ENCODE measurements at regions not wholly inside any gene's neighbourhood (a gene's known extent, or its start where the extent isn't known, plus 50 kb on each side); places are given as distances from the start of the nearest gene placed in this dataset.
"Not testable (repeated sequence)": the region's sequence is repeated elsewhere in the genome, so short reads cannot be mapped to it uniquely, and the experiment has no call there.

DNA sequence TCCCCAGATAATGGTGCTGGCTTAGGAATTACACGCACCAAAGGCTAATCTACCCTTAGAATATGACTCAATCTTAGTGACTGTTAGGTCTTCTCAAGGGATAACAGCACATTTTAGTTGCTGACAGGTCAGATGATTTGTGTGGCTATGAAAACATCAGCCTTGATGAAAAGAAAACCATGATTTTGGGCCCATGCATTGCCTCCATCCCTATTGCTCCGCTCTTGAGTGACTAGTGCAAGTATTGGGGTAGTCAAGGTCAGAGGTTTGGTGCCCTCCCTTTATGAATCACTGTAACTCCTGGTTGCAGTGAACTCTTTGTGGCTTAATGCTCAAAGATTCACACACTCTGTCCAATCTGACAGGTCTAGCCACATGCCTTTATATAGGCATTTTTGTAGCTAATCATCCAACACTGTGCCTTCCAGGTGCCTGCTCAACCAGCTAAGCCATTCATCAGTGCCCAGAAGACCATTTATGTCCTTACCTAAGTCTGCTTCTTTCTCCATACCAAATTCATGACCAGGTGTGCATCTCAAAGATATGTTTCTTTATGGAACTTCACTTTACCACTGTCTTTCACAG, 251.6 kb downstream of the KCNJ2 start:
- no peak for TF ChIP-seq Cebpa-rat (IDR thresholded peaks at IDR 0.05)
- no peak overlapping the region for H3K9ac ChIP-seq

DNA sequence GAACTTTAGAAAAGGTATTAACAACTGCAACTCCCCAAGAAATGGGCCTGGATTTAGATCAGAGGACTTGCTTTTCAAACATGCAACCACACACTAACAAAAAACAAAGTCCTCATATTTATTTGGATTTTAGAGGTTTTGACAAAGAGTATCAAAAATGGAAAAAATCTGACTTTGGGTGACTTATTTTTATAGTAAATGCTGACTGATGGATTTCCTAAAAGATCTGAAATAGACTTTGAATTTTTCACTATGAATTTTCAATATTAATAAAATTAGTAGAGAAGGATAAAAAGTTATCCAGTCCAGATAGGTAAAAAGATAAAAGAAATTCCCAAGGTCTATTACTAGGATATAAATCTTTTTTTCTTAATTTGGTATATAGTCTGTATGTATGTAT, 253.5 kb downstream of the KCNJ2 start:
- H3K36me3 ChIP-seq = no peaks in the 10 kb centered on the region
- TF ChIP-seq Cebpa-rat (IDR thresholded peaks at IDR 0.05) = no peak
- no peaks in the 10 kb centered on the region for H4K20me1 ChIP-seq
- no peaks in the 10 kb centered on the region for H3K27me3 ChIP-seq
- no peak overlapping the region for H3K27ac ChIP-seq
- H3K9me3 ChIP-seq = no peaks in the 10 kb centered on the region
- no peak overlapping the region for H3K4me3 ChIP-seq
- H3K4me1 ChIP-seq = no peaks in the 10 kb centered on the region
- H3K9ac ChIP-seq = no peak overlapping the region
- H3K4me2 ChIP-seq = no peak overlapping the region

More for the DNA sequence above, 251.6 kb downstream of the KCNJ2 start:
- H3K4me3 ChIP-seq = no peak overlapping the region
- H3K4me1 ChIP-seq = no peaks in the 10 kb centered on the region
- H3K27me3 ChIP-seq = no peaks in the 10 kb centered on the region
- no peak overlapping the region for H3K4me2 ChIP-seq
- no peaks in the 10 kb centered on the region for H3K36me3 ChIP-seq
- H3K9me3 ChIP-seq = no peaks in the 10 kb centered on the region
- no peaks in the 10 kb centered on the region for H4K20me1 ChIP-seq
- H3K27ac ChIP-seq = no peak overlapping the region

DNA sequence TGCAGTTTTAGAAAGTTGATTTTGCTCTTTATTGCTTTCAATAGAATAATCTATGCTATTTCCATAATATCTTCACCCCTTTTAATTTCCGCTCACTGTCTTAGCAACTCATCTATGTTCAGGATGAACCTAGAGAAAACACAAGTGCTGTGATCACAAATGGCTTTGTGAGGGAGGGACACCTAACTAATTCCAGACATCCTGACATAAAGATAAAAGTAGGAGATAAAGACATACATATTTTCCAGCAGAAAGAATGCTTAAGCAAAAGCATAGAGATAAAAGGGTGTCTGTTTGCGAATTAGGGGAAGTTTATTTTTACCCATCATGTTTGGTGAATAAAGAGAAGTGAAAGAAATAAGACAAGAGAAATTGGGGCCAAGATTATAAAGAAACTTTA, 254.2 kb downstream of the KCNJ2 start:
- Histone ChIP-seq H3K36me3 (no peaks in the 10 kb centered on the region), H3K27me3 (no peaks in the 10 kb centered on the region), H3K9ac (no peak overlapping the region), H3K4me1 (no peaks in the 10 kb centered on the region), H3K9me3 (no peaks in the 10 kb centered on the region), H3K4me3 (no peak overlapping the region), H3K27ac (no peak overlapping the region), H4K20me1 (no peaks in the 10 kb centered on the region), H3K4me2 (no peak overlapping the region)
- TF ChIP-seq Cebpa-rat (IDR thresholded peaks at IDR 0.05) = no peak

DNA sequence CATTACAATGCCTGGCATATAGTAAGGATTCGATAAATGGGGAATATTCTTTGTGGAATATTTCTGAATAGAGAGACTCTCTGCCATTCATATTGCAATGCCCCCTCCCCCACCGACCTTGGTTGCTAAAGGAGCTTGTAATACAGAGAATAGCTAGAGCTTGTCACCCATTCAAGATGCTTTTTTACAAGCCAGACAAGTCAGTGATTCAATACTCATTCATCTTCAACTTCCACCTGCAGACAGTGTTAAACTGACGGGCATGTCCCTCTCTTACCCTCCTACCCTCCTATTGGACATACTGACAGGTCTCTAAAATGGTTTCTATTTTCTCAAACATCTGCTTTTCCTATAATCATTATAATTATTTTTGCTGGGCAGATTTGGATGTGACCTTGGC, 257.4 kb downstream of the KCNJ2 start:
- Histone ChIP-seq H4K20me1 (no peaks in the 10 kb centered on the region), H3K4me1 (no peaks in the 10 kb centered on the region), H3K27ac (no peak overlapping the region), H3K4me2 (no peak overlapping the region), H3K9ac (no peak overlapping the region), H3K27me3 (no peaks in the 10 kb centered on the region), H3K4me3 (no peak overlapping the region), H3K36me3 (no peaks in the 10 kb centered on the region), H3K9me3 (no peaks in the 10 kb centered on the region)
- no peak for TF ChIP-seq Cebpa-rat (IDR thresholded peaks at IDR 0.05)

DNA sequence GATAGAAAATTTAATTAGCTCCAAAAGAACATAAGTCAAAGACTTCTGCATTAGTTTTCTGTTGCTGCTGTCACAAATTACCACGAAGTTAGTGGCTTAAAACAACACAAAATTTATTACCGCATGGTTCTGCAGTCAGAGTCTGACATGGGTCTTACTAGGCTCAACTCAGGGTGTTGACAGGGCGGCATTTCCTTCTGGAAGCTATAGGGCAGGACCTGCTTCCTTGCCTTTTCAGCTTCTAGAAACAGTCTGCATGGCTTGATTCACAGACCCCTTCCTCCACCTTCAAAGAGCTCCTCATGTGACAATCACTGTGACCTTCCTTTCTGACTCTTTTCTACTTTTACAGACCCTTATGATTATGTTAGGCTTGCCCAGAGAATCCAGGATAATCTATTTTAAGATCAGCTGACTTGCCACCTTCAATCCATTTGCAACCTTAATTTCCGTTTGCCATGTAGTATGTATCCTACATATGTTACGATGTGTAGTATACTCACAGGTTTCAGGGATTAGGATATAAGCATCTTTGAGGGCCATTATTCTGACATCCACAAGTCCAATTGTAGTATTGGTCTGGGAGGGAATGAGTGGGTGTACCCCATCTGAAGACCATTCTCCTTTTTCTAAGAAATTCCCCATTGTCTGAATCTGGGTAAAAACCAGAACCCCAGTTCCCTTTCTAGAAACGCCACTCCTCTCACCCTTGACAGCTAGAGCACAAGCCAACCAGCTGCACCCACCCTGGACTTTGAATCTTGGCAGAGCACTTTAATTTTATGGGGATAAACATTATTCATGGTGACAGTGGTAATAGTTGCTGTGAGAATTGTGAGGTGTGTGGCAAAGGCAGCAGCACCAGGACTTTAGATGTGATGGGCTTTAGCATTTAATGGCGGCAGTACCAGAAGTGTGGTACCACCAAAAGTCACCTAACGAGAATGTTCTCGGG, 265.5 kb downstream of the KCNJ2 start:
- Histone ChIP-seq H3K4me3 (no peak overlapping the region), H3K36me3 (no peaks in the 10 kb centered on the region), H3K4me2 (no peak overlapping the region), H3K9ac (no peak overlapping the region), H3K9me3 (no peaks in the 10 kb centered on the region), H3K27me3 (no peaks in the 10 kb centered on the region), H4K20me1 (no peaks in the 10 kb centered on the region), H3K27ac (no peak overlapping the region), H3K4me1 (no peaks in the 10 kb centered on the region)
- TF ChIP-seq Cebpa-rat (IDR thresholded peaks at IDR 0.05) = no peak

DNA sequence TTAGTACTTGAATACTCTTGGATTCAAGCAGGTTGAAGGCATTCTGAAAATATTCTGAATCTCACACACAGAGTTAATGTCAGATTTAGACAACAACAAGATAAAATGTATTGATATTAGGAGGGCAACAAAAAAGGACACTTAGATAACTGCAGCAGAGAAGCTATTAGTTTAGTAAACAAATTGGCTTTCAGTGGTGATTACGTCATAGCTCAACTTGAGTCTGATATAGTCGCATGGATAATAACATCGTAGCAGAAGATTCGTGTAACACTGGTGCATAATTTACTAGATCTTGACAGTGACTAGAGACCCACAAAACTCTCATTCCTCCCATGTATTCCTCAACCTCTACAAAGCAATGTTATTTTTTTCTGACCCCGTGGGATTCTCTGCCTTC, 268.3 kb downstream of the KCNJ2 start:
- Histone ChIP-seq H3K9me3 (no peaks in the 10 kb centered on the region), H3K4me1 (no peaks in the 10 kb centered on the region), H3K9ac (no peak overlapping the region), H3K4me3 (no peak overlapping the region), H3K27me3 (no peaks in the 10 kb centered on the region), H4K20me1 (no peaks in the 10 kb centered on the region), H3K36me3 (no peaks in the 10 kb centered on the region), H3K4me2 (no peak overlapping the region), H3K27ac (no peak overlapping the region)
- TF ChIP-seq Cebpa-rat (IDR thresholded peaks at IDR 0.05) = no peak

DNA sequence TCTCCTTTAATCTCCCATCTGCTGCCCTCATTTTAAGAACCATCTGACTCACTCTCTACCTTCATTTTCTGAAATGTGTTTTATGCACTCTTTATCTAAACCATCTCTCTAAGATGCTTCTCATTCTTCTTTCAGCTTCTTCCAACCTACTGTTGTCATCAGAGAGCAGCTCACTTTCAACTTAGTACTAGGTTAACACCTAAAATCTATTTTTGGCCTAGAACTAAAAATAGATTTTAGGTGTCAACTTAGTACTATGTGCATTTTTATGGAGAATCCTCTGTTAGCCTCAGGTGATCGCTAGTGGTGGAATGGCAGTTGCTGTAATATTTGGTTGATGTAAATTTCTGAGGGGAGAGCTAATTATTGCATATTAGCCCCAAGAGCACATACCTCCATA, 277.1 kb downstream of the KCNJ2 start:
- Histone ChIP-seq H3K9me3 (no peaks in the 10 kb centered on the region; the same call in 1 of the 2 replicates), H3K27ac (no peak overlapping the region), H3K27me3 (no peaks in the 10 kb centered on the region), H3K4me3 (no peak overlapping the region), H3K9ac (no peak overlapping the region), H3K4me2 (no peak overlapping the region), H4K20me1 (no peaks in the 10 kb centered on the region), H3K4me1 (no peaks in the 10 kb centered on the region), H3K36me3 (no peaks in the 10 kb centered on the region)
- TF ChIP-seq Cebpa-rat (IDR thresholded peaks at IDR 0.05) = no peak

DNA sequence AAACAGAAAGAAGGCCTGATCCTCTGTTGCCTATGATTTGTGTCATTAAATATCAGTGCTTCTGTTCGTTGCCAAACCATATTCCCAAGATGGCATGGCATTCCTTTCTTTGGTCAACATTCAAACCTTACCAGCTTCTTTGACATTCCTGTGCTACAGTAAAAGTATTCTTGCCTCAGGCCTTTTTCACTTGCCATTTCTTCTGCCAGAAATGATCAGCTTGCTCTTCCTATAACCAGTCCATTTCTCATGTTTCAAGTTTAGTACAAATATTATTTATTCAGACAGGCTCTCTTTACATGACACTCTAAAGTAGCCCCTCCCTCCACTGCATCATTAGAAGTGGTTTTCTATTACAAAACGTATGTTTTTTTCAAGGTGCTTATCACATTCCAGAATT, 278.3 kb downstream of the KCNJ2 start:
- no peaks in the 10 kb centered on the region for H3K4me1 ChIP-seq
- H3K4me3 ChIP-seq = no peak overlapping the region
- no peak overlapping the region for H3K9ac ChIP-seq
- H3K27ac ChIP-seq = no peak overlapping the region
- H3K4me2 ChIP-seq = no peak overlapping the region
- H3K36me3 ChIP-seq = no peaks in the 10 kb centered on the region
- H4K20me1 ChIP-seq = no peaks in the 10 kb centered on the region
- H3K9me3 ChIP-seq = no peaks in the 10 kb centered on the region; the same call in 1 of the 2 replicates
- H3K27me3 ChIP-seq = no peaks in the 10 kb centered on the region
- no peak for TF ChIP-seq Cebpa-rat (IDR thresholded peaks at IDR 0.05)

DNA sequence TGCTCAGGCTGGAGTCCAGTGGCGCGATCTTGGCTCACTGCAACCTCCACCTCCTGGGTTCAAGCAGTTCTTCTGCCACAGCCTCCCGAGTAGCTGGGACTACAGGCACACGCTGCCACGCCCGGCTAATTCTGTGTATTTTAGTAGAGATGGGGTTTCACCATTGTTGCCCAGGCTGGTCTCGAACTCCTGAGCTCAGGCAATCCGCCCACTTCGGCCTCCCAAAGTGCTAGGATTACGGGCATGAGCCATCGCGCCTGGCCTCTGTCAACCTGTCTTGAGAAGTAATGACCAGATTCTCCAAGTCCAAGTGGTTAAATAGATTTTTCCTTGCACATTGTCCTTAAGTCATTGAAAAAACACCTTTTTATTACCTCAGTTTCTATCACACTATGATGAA, 283.7 kb downstream of the KCNJ2 start:
- not testable (repeated sequence) for H3K27me3 ChIP-seq, H3K4me1 ChIP-seq, H3K27ac ChIP-seq, H4K20me1 ChIP-seq, H3K4me2 ChIP-seq, H3K4me3 ChIP-seq, H3K9me3 ChIP-seq, H3K36me3 ChIP-seq, H3K9ac ChIP-seq

DNA sequence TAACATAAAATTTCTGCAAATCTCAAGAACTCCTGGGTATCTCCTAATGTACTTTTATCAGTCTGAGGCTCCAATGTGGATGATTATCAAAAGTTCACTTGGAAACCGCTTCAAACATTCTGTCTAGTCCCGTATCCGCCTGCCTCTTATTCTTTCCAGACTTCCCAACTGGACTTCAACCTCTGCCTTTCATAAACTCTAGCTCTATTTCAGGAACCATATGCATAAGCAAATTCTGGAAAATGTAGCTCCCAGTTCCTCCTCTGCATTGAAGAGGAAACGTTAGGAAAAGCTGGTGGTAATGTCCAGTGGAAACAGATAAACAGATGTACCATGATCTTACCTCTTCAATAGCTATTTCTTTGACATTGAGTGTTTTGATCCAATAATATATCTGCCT, 285.0 kb downstream of the KCNJ2 start:
- Histone ChIP-seq H3K4me3 (no peak overlapping the region), H3K9ac (no peak overlapping the region), H3K36me3 (no peaks in the 10 kb centered on the region), H4K20me1 (no peaks in the 10 kb centered on the region), H3K9me3 (peaks cover 8% of the 10 kb centered on the region), H3K4me1 (no peaks in the 10 kb centered on the region), H3K27ac (no peak overlapping the region), H3K4me2 (no peak overlapping the region), H3K27me3 (no peaks in the 10 kb centered on the region)
- TF ChIP-seq Cebpa-rat (IDR thresholded peaks at IDR 0.05) = no peak
